CD4-positive, alpha-beta T cell (primary cell): ENCODE measurements at regions not wholly inside any gene's neighbourhood (a gene's known extent, or its start where the extent isn't known, plus 50 kb on each side); places are given as distances from the start of the nearest gene placed in this dataset.

ENCODE experiments used
- ATAC-seq: fragments of 200-7000 bp; cut with Tn5 transposase; one replicate; pipeline ENCODE4 v1.10.0; 2022; ENCODE audit warnings: mild to moderate bottlenecking; ENCODE audit not compliant: poor library complexity
- CTCF ChIA-PET: fragments of 350-600 bp; sonication (Branson Sonifier 250); formaldehyde crosslinking; loops from one replicate; lab custom pipeline; 2021; ENCODE audit warnings: antibody characterized with exemption, inconsistent platforms; lab: Charles Lee
- POLR2A ChIA-PET: fragments of 350-600 bp; sonication (Branson Sonifier 250); formaldehyde crosslinking; loops from one replicate; lab custom pipeline; 2021; ENCODE audit warnings: antibody characterized with exemption, inconsistent platforms; lab: Charles Lee
- DNase-seq, 14 experiments: peaks; one replicate each; pipeline ENCODE4 v3.0.0-alpha.2; 2013 to 2020; ENCODE audit warnings: mixed read lengths in 2 of 14
- H3K27ac ChIP-seq, 2 donors: one replicate each; pipeline versions ENCODE4 v1.5.1 to v1.7.0; 2013; ENCODE audit warnings: low read length in 2 of 2, low read depth in 1 of 2, mild to moderate bottlenecking in 1 of 2
- H3K27me3 ChIP-seq, 2 experiments: 1 replicate in 1 of 2; 2 replicates in 1 of 2; pipeline versions ENCODE4 v1.6.1 to v1.7.0; 2013; ENCODE audit warnings: low read length in 2 of 2, control low read depth in 1 of 2, mild to moderate bottlenecking in 1 of 2, moderate library complexity in 1 of 2; ENCODE audit not compliant: insufficient read depth in 2 of 2, control insufficient read depth in 1 of 2
- H3K36me3 ChIP-seq: one replicate; pipeline ENCODE4 v1.6.1; 2013; ENCODE audit warnings: low read length, control low read depth; ENCODE audit not compliant: insufficient read depth
- H3K4me1 ChIP-seq: one replicate; pipeline ENCODE4 v1.6.1; 2013; ENCODE audit warnings: low read length, control low read depth; ENCODE audit not compliant: insufficient read depth
- H3K4me3 ChIP-seq: one replicate; pipeline ENCODE4 v1.5.1; 2013; ENCODE audit warnings: mild to moderate bottlenecking, low read length, moderate library complexity
- H3K9me3 ChIP-seq, 2 experiments: 1 replicate in 1 of 2; 2 replicates in 1 of 2; pipeline versions ENCODE4 v1.6.1 to v1.7.0; 2013; ENCODE audit warnings: low read length in 2 of 2, mild to moderate bottlenecking in 2 of 2, control low read depth in 1 of 2, moderate library complexity in 1 of 2; ENCODE audit not compliant: control insufficient read depth in 1 of 2, insufficient read depth in 1 of 2
- H3K27ac Mint-ChIP-seq: one replicate; pipeline ENCODE4 v1.8.0; 2020; ENCODE audit warnings: mixed read lengths
- H3K27me3 Mint-ChIP-seq: one replicate; pipeline ENCODE4 v1.8.0; 2021; ENCODE audit warnings: mixed read lengths
- H3K36me3 Mint-ChIP-seq: one replicate; pipeline ENCODE4 v1.8.0; 2021; ENCODE audit warnings: low read depth, mixed read lengths
- H3K4me1 Mint-ChIP-seq: one replicate; pipeline ENCODE4 v1.8.0; 2021; ENCODE audit warnings: low read depth, mixed read lengths
- H3K4me3 Mint-ChIP-seq: one replicate; pipeline ENCODE4 v1.8.0; 2020; ENCODE audit warnings: mild to moderate bottlenecking, mixed read lengths
- H3K9me3 Mint-ChIP-seq: one replicate; pipeline ENCODE4 v1.8.0; 2020; ENCODE audit warnings: mixed read lengths
- CTCF ChIP-seq: fragments of 200-600 bp; IDR thresholded peaks from one replicate; pipeline ENCODE4 v1.8.0; 2022; ENCODE audit warnings: antibody characterized with exemption, mild to moderate bottlenecking
- intact Hi-C, 2 experiments: fragments of 100-400 bp; cut with DNase I in 1 of 2; cut with micrococcal nuclease in 1 of 2; formaldehyde crosslinking; loops; one replicate each; pipeline versions ENCODE4 v1.15.1 to v1.9.0; 2023 to 2025; cut with DNase I, micrococcal nuclease

GRCh38 chr12:114274131-114274530 lies 131.8 kb downstream of the TBX5 start:
- no peaks in the 10 kb centered on the region for H3K9me3 Mint-ChIP-seq
- TF ChIP-seq CTCF = no peak
- H3K4me3 Mint-ChIP-seq = no peak overlapping the region
- DNase-seq (no peak), ATAC-seq (no peak)
- Histone ChIP-seq H3K4me1 (no peaks in the 10 kb centered on the region), H3K27me3 (peaks cover 0 to 4% of the 10 kb centered on the region in 2 experiments), H3K4me3 (no peak overlapping the region), H3K36me3 (no peaks in the 10 kb centered on the region), H3K27ac (no peak overlapping the region), H3K9me3 (peaks cover 0 to 3% of the 10 kb centered on the region in 2 experiments)
- intact Hi-C loops = no loop called here
- H3K36me3 Mint-ChIP-seq = no peaks in the 10 kb centered on the region
- no peak overlapping the region for H3K27ac Mint-ChIP-seq
- H3K4me1 Mint-ChIP-seq = no peaks in the 10 kb centered on the region
- ChIA-PET CTCF (no interaction called here), POLR2A (no interaction called here)
- H3K27me3 Mint-ChIP-seq = peaks cover 4% of the 10 kb centered on the region

- peaks cover 0 to 3% of the 10 kb centered on the region in 2 experiments for H3K9me3 ChIP-seq
- CTCF ChIA-PET = no interaction called here
- Mint-ChIP-seq H3K4me1 (no peaks in the 10 kb centered on the region), H3K4me3 (no peak overlapping the region), H3K27me3 (peaks cover 4% of the 10 kb centered on the region), H3K36me3 (no peaks in the 10 kb centered on the region), H3K27ac (no peak overlapping the region), H3K9me3 (no peaks in the 10 kb centered on the region)
- TF ChIP-seq CTCF = no peak
- no peak overlapping the region for H3K4me3 ChIP-seq
- no peaks in the 10 kb centered on the region for H3K4me1 ChIP-seq
- H3K27me3 ChIP-seq = peaks cover 0 to 4% of the 10 kb centered on the region in 2 experiments
- intact Hi-C loops = no loop called here
- ATAC-seq = no peak
- POLR2A ChIA-PET = no interaction called here
- no peaks in the 10 kb centered on the region for H3K36me3 ChIP-seq
- no peak overlapping the region for H3K27ac ChIP-seq
- DNase-seq = no peak
Measured at GRCh38 chr12:114272605-114273004, 133.3 kb downstream of the TBX5 start.

- TF ChIP-seq CTCF = no peak
- ChIA-PET POLR2A (no interaction called here), CTCF (no interaction called here)
- H3K36me3 ChIP-seq = no peaks in the 10 kb centered on the region
- H3K27me3 Mint-ChIP-seq = peaks cover 4% of the 10 kb centered on the region
- no peak overlapping the region for H3K4me3 Mint-ChIP-seq
- H3K36me3 Mint-ChIP-seq = no peaks in the 10 kb centered on the region
- intact Hi-C loops = no loop called here
- peaks cover 0 to 3% of the 10 kb centered on the region in 2 experiments for H3K9me3 ChIP-seq
- no peak overlapping the region for H3K27ac ChIP-seq
- H3K4me3 ChIP-seq = no peak overlapping the region
- DNase-seq (no peak), ATAC-seq (no peak)
- H3K27me3 ChIP-seq = peaks cover 0 to 4% of the 10 kb centered on the region in 2 experiments
- no peaks in the 10 kb centered on the region for H3K9me3 Mint-ChIP-seq
- no peaks in the 10 kb centered on the region for H3K4me1 ChIP-seq
- no peak overlapping the region for H3K27ac Mint-ChIP-seq
- H3K4me1 Mint-ChIP-seq = no peaks in the 10 kb centered on the region
Measured at GRCh38 chr12:114272071-114272470, 133.9 kb downstream of the TBX5 start.
